KMS-11 (cell line): ENCODE measurements at regions not wholly inside any gene's neighbourhood (a gene's known extent, or its start where the extent isn't known, plus 50 kb on each side); places are given as distances from the start of the nearest gene placed in this dataset.

ENCODE experiments used
- H2AFZ ChIP-seq: fragments of 200-600 bp; sonication (generic); 2 replicates; pipeline ENCODE4 v1.6.1; 2016; ENCODE audit warnings: antibody characterized with exemption, mixed run types, low read depth
- H3K27ac ChIP-seq: fragments of 200-600 bp; sonication (generic); 2 replicates; pipeline ENCODE4 v1.6.1; 2016; ENCODE audit warnings: mild to moderate bottlenecking, mixed run types
- H3K27me3 ChIP-seq: fragments of 200-600 bp; sonication (generic); 2 replicates; pipeline ENCODE4 v1.6.1; 2017; ENCODE audit warnings: mild to moderate bottlenecking, low read depth, mixed run types, moderate library complexity; ENCODE audit not compliant: insufficient read depth
- H3K36me3 ChIP-seq: fragments of 200-600 bp; sonication (generic); 2 replicates; pipeline ENCODE4 v1.6.1; 2017; ENCODE audit warnings: mild to moderate bottlenecking, mixed run types; ENCODE audit not compliant: insufficient read depth
- H3K4me1 ChIP-seq: fragments of 200-600 bp; sonication (generic); 2 replicates; pipeline ENCODE4 v1.6.1; 2016; ENCODE audit warnings: mild to moderate bottlenecking, low read depth, mixed run types; ENCODE audit not compliant: poor library complexity, severe bottlenecking
- H3K4me2 ChIP-seq: fragments of 200-600 bp; sonication (generic); 2 replicates; pipeline ENCODE4 v1.7.0; 2016; ENCODE audit warnings: mild to moderate bottlenecking, mixed run types
- H3K4me3 ChIP-seq: fragments of 200-600 bp; sonication (generic); IDR thresholded peaks from 2 replicates; pipeline ENCODE4 v1.6.1; 2017; ENCODE audit warnings: low read depth, low read length, mixed read lengths; ENCODE audit not compliant: insufficient read depth
- H3K79me2 ChIP-seq: fragments of 200-600 bp; sonication (generic); 2 replicates; pipeline ENCODE4 v1.6.1; 2016; ENCODE audit warnings: low read depth, mixed run types; ENCODE audit not compliant: insufficient read depth
- H3K9ac ChIP-seq: fragments of 200-600 bp; sonication (generic); 2 replicates; pipeline ENCODE4 v1.6.1; 2016; ENCODE audit warnings: mild to moderate bottlenecking, mixed run types
- H4K20me1 ChIP-seq: fragments of 200-600 bp; sonication (generic); 2 replicates; pipeline ENCODE4 v1.6.1; 2016; ENCODE audit warnings: mild to moderate bottlenecking, mixed run types; ENCODE audit not compliant: insufficient read depth
- CTCF ChIP-seq: fragments of 200-600 bp; sonication (generic); conservative IDR thresholded peaks from 2 replicates; pipeline ENCODE4 v1.6.1; 2017; ENCODE audit warnings: low read depth, mild to moderate bottlenecking, antibody characterized with exemption, low read length, moderate library complexity, mixed read lengths

GRCh38 chr19:23521471-23521870 lies 126.2 kb upstream of the ZNF91 start:
- Histone ChIP-seq H3K27ac (no peak overlapping the region), H3K9ac (no peak overlapping the region), H3K36me3 (no peaks in the 10 kb centered on the region), H2AFZ (no peak overlapping the region), H3K79me2 (no peaks in the 10 kb centered on the region), H3K4me3 (no peak overlapping the region), H3K4me2 (no peak overlapping the region), H3K4me1 (peaks cover 3% of the 10 kb centered on the region), H3K27me3 (no peaks in the 10 kb centered on the region), H4K20me1 (no peaks in the 10 kb centered on the region)
- no peak for TF ChIP-seq CTCF

GRCh38 chr19:23520441-23520840 lies 125.2 kb upstream of the ZNF91 start:
- Histone ChIP-seq H4K20me1 (no peaks in the 10 kb centered on the region), H3K36me3 (no peaks in the 10 kb centered on the region), H3K27ac (no peak overlapping the region), H3K79me2 (no peaks in the 10 kb centered on the region), H3K4me1 (no peaks in the 10 kb centered on the region), H3K4me3 (no peak overlapping the region), H3K9ac (no peak overlapping the region), H3K4me2 (no peak overlapping the region), H3K27me3 (no peaks in the 10 kb centered on the region), H2AFZ (no peak overlapping the region)
- no peak for TF ChIP-seq CTCF

- Histone ChIP-seq H4K20me1 (no peaks in the 10 kb centered on the region), H3K4me1 (no peaks in the 10 kb centered on the region), H3K27me3 (no peaks in the 10 kb centered on the region), H2AFZ (no peak overlapping the region), H3K36me3 (no peaks in the 10 kb centered on the region), H3K4me2 (no peak overlapping the region), H3K9ac (no peak overlapping the region), H3K4me3 (no peak overlapping the region), H3K27ac (no peak overlapping the region), H3K79me2 (no peaks in the 10 kb centered on the region)
- no peak for TF ChIP-seq CTCF
Observed at GRCh38 chr19:23519031-23519430, 123.8 kb upstream of the ZNF91 start.

- H3K4me2 ChIP-seq = no peak overlapping the region
- no peaks in the 10 kb centered on the region for H3K4me1 ChIP-seq
- no peaks in the 10 kb centered on the region for H3K36me3 ChIP-seq
- no peaks in the 10 kb centered on the region for H3K27me3 ChIP-seq
- no peak overlapping the region for H3K9ac ChIP-seq
- no peak overlapping the region for H3K27ac ChIP-seq
- no peak overlapping the region for H3K4me3 ChIP-seq
- no peaks in the 10 kb centered on the region for H3K79me2 ChIP-seq
- H4K20me1 ChIP-seq = no peaks in the 10 kb centered on the region
- no peak for TF ChIP-seq CTCF
- H2AFZ ChIP-seq = no peak overlapping the region
Observed at GRCh38 chr19:23516266-23516665, 121.0 kb upstream of the ZNF91 start.

- Histone ChIP-seq H3K9ac (no peak overlapping the region), H3K79me2 (no peaks in the 10 kb centered on the region), H3K4me2 (no peak overlapping the region), H4K20me1 (no peaks in the 10 kb centered on the region), H3K4me1 (no peaks in the 10 kb centered on the region), H3K27ac (no peak overlapping the region), H3K27me3 (no peaks in the 10 kb centered on the region), H3K4me3 (no peak overlapping the region), H3K36me3 (no peaks in the 10 kb centered on the region), H2AFZ (no peak overlapping the region)
- no peak for TF ChIP-seq CTCF
Observed at GRCh38 chr19:23515551-23515950, 120.3 kb upstream of the ZNF91 start.
